IMR-90 (cell line): ENCODE measurements at regions not wholly inside any gene's neighbourhood (a gene's known extent, or its start where the extent isn't known, plus 50 kb on each side); places are given as distances from the start of the nearest gene placed in this dataset.

ENCODE experiments used
- ATAC-seq: fragments of 200-7000 bp; cut with Tn5 transposase; 2 replicates; pipeline ENCODE4 v1.9.1; 2020; ENCODE audit warnings: low read depth, mild to moderate bottlenecking, moderate library complexity
- BruUV-seq: library from RNA; stranded (reverse); fragments of 400-500 nt; replicated peaks from 2 replicates; lab custom pipeline; 2021; lab: Mats Ljungman, UMichigan
- CTCF ChIA-PET: fragments of 300-600 bp; formaldehyde crosslinking; extraction: SDS; loops from one replicate; lab custom pipeline; 2021; ENCODE audit warnings: antibody characterized with exemption; lab: Yijun Ruan, JAX
- POLR2A ChIA-PET: fragments of 300-600 bp; sonication (Branson Sonifier 250); formaldehyde crosslinking; loops from one replicate; lab custom pipeline; 2022; ENCODE audit warnings: antibody characterized with exemption; ENCODE audit not compliant: unreplicated experiment; lab: Charles Lee
- DNase-seq: peaks from one replicate; pipeline ENCODE4 v3.0.0; 2013
- H2AFZ ChIP-seq: replicated peaks from 2 replicates; pipeline ENCODE3; 2013; ENCODE audit warnings: low read length, mild to moderate bottlenecking; ENCODE audit not compliant: poor library complexity
- H2AK5ac ChIP-seq: 2 replicates; pipeline ENCODE4 v1.6.1; 2013; ENCODE audit warnings: low read depth, low read length, inconsistent platforms
- H2AK9ac ChIP-seq: replicated peaks from 2 replicates; pipeline ENCODE3; 2013; ENCODE audit warnings: mild to moderate bottlenecking, low read depth, low read length, moderate library complexity; ENCODE audit not compliant: poor library complexity
- H2BK120ac ChIP-seq: 2 replicates; pipeline ENCODE4 v1.6.1; 2013; ENCODE audit warnings: low read depth, low read length, inconsistent platforms
- H2BK15ac ChIP-seq: 3 replicates; pipeline ENCODE4 v1.6.1; 2013; ENCODE audit warnings: low read depth, low read length, inconsistent platforms
- H2BK20ac ChIP-seq: 2 replicates; pipeline ENCODE4 v1.6.1; 2013; ENCODE audit warnings: low read depth, mild to moderate bottlenecking, inconsistent platforms, low read length, moderate library complexity
- H2BK5ac ChIP-seq: 2 replicates; pipeline ENCODE4 v1.6.1; 2013; ENCODE audit warnings: mild to moderate bottlenecking, low read depth, low read length, inconsistent platforms; ENCODE audit not compliant: poor library complexity, severe bottlenecking
- H3K14ac ChIP-seq: replicated peaks from 2 replicates; pipeline ENCODE4 v1.6.1; 2013; ENCODE audit warnings: low read depth, low read length, inconsistent platforms
- H3K18ac ChIP-seq: 2 replicates; pipeline ENCODE4 v1.6.1; 2013; ENCODE audit warnings: low read depth, low read length, control low read depth
- H3K23ac ChIP-seq: 2 replicates; pipeline ENCODE4 v1.6.1; 2013; ENCODE audit warnings: low read depth, low read length, inconsistent platforms
- H3K27ac ChIP-seq: 2 replicates; pipeline ENCODE4 v1.5.1; 2013; ENCODE audit warnings: mild to moderate bottlenecking, control low read depth, low read length; ENCODE audit not compliant: insufficient read depth
- H3K27me3 ChIP-seq: 2 replicates; pipeline ENCODE4 v1.6.1; 2013; ENCODE audit warnings: low read length; ENCODE audit not compliant: control insufficient read depth, insufficient read depth
- H3K36me3 ChIP-seq: 2 replicates; pipeline ENCODE4 v1.6.1; 2013; ENCODE audit warnings: low read length, mixed read lengths; ENCODE audit not compliant: control insufficient read depth, insufficient read depth
- H3K4ac ChIP-seq: 2 replicates; pipeline ENCODE4 v1.6.1; 2013; ENCODE audit warnings: low read depth, low read length, inconsistent platforms
- H3K4me1 ChIP-seq: 2 replicates; pipeline ENCODE4 v1.6.1; 2013; ENCODE audit warnings: low read length, mixed read lengths; ENCODE audit not compliant: control insufficient read depth, insufficient read depth
- H3K4me2 ChIP-seq: 2 replicates; pipeline ENCODE4 v1.6.1; 2013; ENCODE audit warnings: low read depth, mild to moderate bottlenecking, control low read depth, low read length, moderate library complexity
- H3K4me3 ChIP-seq: 2 replicates; pipeline ENCODE4 v1.5.1; 2013; ENCODE audit warnings: low read depth, mild to moderate bottlenecking, control low read depth, low read length, moderate library complexity; ENCODE audit not compliant: insufficient read depth
- H3K56ac ChIP-seq: 2 replicates; pipeline ENCODE4 v1.6.1; 2013; ENCODE audit warnings: low read length, inconsistent platforms; ENCODE audit not compliant: insufficient read depth; ENCODE audit errors: extremely low read depth
- H3K79me1 ChIP-seq, 2 experiments: 2 replicates each; pipeline ENCODE4 v1.6.1; 2013; ENCODE audit warnings: low read length in 2 of 2, inconsistent platforms in 1 of 2, low read depth in 1 of 2
- H3K9ac ChIP-seq: 2 replicates; pipeline ENCODE4 v1.6.1; 2013; ENCODE audit warnings: low read depth, low read length, control low read depth
- H3K9me1 ChIP-seq: 2 replicates; pipeline ENCODE4 v1.6.1; 2013; ENCODE audit warnings: low read length, inconsistent platforms; ENCODE audit not compliant: insufficient read depth
- H3K9me3 ChIP-seq: 2 replicates; pipeline ENCODE4 v1.6.1; 2013; ENCODE audit warnings: low read length; ENCODE audit not compliant: control insufficient read depth, insufficient read depth
- H4K20me1 ChIP-seq: 2 replicates; pipeline ENCODE4 v1.6.1; 2013; ENCODE audit warnings: low read length, inconsistent platforms; ENCODE audit not compliant: insufficient read depth
- H4K5ac ChIP-seq: 2 replicates; pipeline ENCODE4 v1.6.1; 2013; ENCODE audit warnings: mild to moderate bottlenecking, low read depth, low read length, control low read depth
- H4K8ac ChIP-seq, 2 experiments: 2 replicates each; pipeline ENCODE4 v1.6.1; 2013; ENCODE audit warnings: low read depth in 2 of 2, low read length in 2 of 2, control low read depth in 1 of 2, inconsistent platforms in 1 of 2
- H4K91ac ChIP-seq: 2 replicates; pipeline ENCODE4 v1.6.1; 2013; ENCODE audit warnings: low read depth, low read length, inconsistent platforms; ENCODE audit not compliant: insufficient read depth
- BHLHE40 ChIP-seq: fragments of 150-350 bp; IDR thresholded peaks from 2 replicates; pipeline ENCODE4 v1.6.1; 2016; ENCODE audit warnings: mild to moderate bottlenecking, low read depth, low read length
- CEBPB ChIP-seq: IDR thresholded peaks from 2 replicates; pipeline ENCODE4 v1.6.1; 2012; ENCODE audit warnings: low read depth, low read length, improper control_type of control experiment
- CHD1 ChIP-seq: IDR thresholded peaks from 2 replicates; pipeline ENCODE4 v1.6.1; 2012; ENCODE audit warnings: low read depth, low read length, improper control_type of control experiment
- CTCF ChIP-seq: conservative IDR thresholded peaks from 2 replicates; pipeline ENCODE4 v1.5.1; 2012; ENCODE audit warnings: mild to moderate bottlenecking, low read depth, low read length, improper control_type of control experiment
- ELK1 ChIP-seq: fragments of 150-350 bp; IDR thresholded peaks from 2 replicates; pipeline ENCODE4 v1.6.1; 2016; ENCODE audit warnings: low read depth, mild to moderate bottlenecking, low read length, moderate library complexity, borderline replicate concordance
- FOS ChIP-seq: fragments of 150-350 bp; IDR thresholded peaks from 2 replicates; pipeline ENCODE4 v1.6.1; 2016; ENCODE audit warnings: low read depth, low read length
- MAFK ChIP-seq: IDR thresholded peaks from 2 replicates; pipeline ENCODE4 v1.6.1; 2012; ENCODE audit warnings: low read depth, low read length, improper control_type of control experiment
- MAZ ChIP-seq: IDR thresholded peaks from 2 replicates; pipeline ENCODE4 v1.6.1; 2012; ENCODE audit warnings: low read depth, mild to moderate bottlenecking, low read length, improper control_type of control experiment, moderate library complexity, borderline replicate concordance
- MXI1 ChIP-seq: IDR thresholded peaks from 2 replicates; pipeline ENCODE4 v1.6.1; 2012; ENCODE audit warnings: low read depth, mild to moderate bottlenecking, low read length, moderate library complexity, borderline replicate concordance
- NFE2L2 ChIP-seq: fragments of 150-350 bp; IDR thresholded peaks from 2 replicates; pipeline ENCODE4 v1.6.1; 2016; ENCODE audit warnings: low read depth, mild to moderate bottlenecking, low read length
- POLR2A ChIP-seq: IDR thresholded peaks from 2 replicates; pipeline ENCODE4 v1.6.1; 2012; ENCODE audit warnings: mild to moderate bottlenecking, low read depth, low read length
- RAD21 ChIP-seq: IDR thresholded peaks from 2 replicates; pipeline ENCODE4 v1.6.1; 2012; ENCODE audit warnings: low read length, improper control_type of control experiment
- RCOR1 ChIP-seq: IDR thresholded peaks from 2 replicates; pipeline ENCODE4 v1.6.1; 2012; ENCODE audit warnings: mild to moderate bottlenecking, low read length, improper control_type of control experiment; ENCODE audit not compliant: insufficient replicate concordance
- RFX5 ChIP-seq: IDR thresholded peaks from 2 replicates; pipeline ENCODE4 v1.8.0; 2012; ENCODE audit warnings: low read depth, mild to moderate bottlenecking, low read length, moderate library complexity
- SMC3 ChIP-seq: fragments of 150-350 bp; IDR thresholded peaks from 2 replicates; pipeline ENCODE4 v1.6.1; 2016; ENCODE audit warnings: low read depth, mild to moderate bottlenecking, antibody characterized with exemption, low read length, moderate library complexity
- USF2 ChIP-seq: fragments of 150-350 bp; IDR thresholded peaks from 2 replicates; pipeline ENCODE4 v1.6.1; 2017; ENCODE audit warnings: mild to moderate bottlenecking, antibody characterized with exemption, low read length, low read depth
- WGBS, 2 experiments: methylation state at CpG; one replicate each; pipeline versions ENCODE4 v1.1.5 to v1.1.7; 2013; ENCODE audit warnings: missing lambda C conversion rate in 2 of 2; ENCODE audit not compliant: insufficient read length in 1 of 2; ENCODE audit errors: extremely low coverage in 2 of 2; 5-methylcytosine and 5-hydroxymethylcytosine counted together
- dilution Hi-C: fragments of 300-500 bp; cut with HindIII; formaldehyde crosslinking; loops from one replicate; pipeline ENCODE4 v1.14.3; 2018; ENCODE audit warnings: low sequenced_read_pairs; ENCODE audit not compliant: unreplicated experiment
- in situ Hi-C: fragments of 300-500 bp; cut with MboI; formaldehyde crosslinking; loops from 3 replicates; pipeline ENCODE4 v1.14.3; 2019; ENCODE audit warnings: low sequenced_read_pairs, inconsistent platforms, mixed read lengths
- intact Hi-C: fragments of 100-400 bp; cut with micrococcal nuclease; formaldehyde crosslinking; loops from 2 replicates; pipeline ENCODE4 v1.10.0; 2022

- Histone ChIP-seq H3K9me1 (no peaks in the 10 kb centered on the region), H3K4me2 (no peak overlapping the region), H3K14ac (no peak overlapping the region), H3K27me3 (no peaks in the 10 kb centered on the region), H2AFZ (no peak overlapping the region), H4K91ac (no peak overlapping the region), H2BK20ac (no peak overlapping the region), H2AK5ac (no peak overlapping the region), H2BK15ac (no peak overlapping the region), H4K20me1 (no peaks in the 10 kb centered on the region), H3K23ac (no peak overlapping the region), H2BK120ac (no peak overlapping the region), H3K4ac (no peak overlapping the region), H3K4me3 (no peak overlapping the region), H3K56ac (no peak overlapping the region), H2AK9ac (no peak overlapping the region), H3K79me1 (no peaks in the 10 kb centered on the region), H3K9ac (no peak overlapping the region), H3K36me3 (no peaks in the 10 kb centered on the region), H4K5ac (no peak overlapping the region), H4K8ac (no peak overlapping the region), H3K27ac (no peak overlapping the region), H3K4me1 (no peaks in the 10 kb centered on the region), H3K9me3 (no peaks in the 10 kb centered on the region), H3K18ac (no peak overlapping the region), H2BK5ac (no peak overlapping the region)
- no TSS peak for BruUV-seq
- ATAC-seq (no peak), DNase-seq (no peak)
- intact Hi-C loops (no loop called here), dilution Hi-C loops (no loop called here), in situ Hi-C loops (no loop called here)
- no CpG with 5 or more reads among the region's 2 CpGs for WGBS, 2 experiments
- ChIA-PET POLR2A (no interaction called here), CTCF (no interaction called here)
- TF ChIP-seq RFX5 (no peak), CTCF (no peak), BHLHE40 (no peak), CEBPB (no peak), SMC3 (no peak), ELK1 (no peak), FOS (no peak), NFE2L2 (no peak), MAFK (no peak), MAZ (no peak), MXI1 (no peak), USF2 (no peak), CHD1 (no peak), POLR2A (no peak), RAD21 (no peak), RCOR1 (no peak)
Observed at GRCh38 chr13:72456486-72456885, 270.9 kb downstream of the MZT1 start.
